HG02610 (cell line): ENCODE measurements at regions not wholly inside any gene's neighbourhood (a gene's known extent, or its start where the extent isn't known, plus 50 kb on each side); places are given as distances from the start of the nearest gene placed in this dataset.
"Not testable (repeated sequence)": the region's sequence is repeated elsewhere in the genome, so short reads cannot be mapped to it uniquely, and the experiment has no call there.

Experiments used
- ATAC-seq: cut with Tn5 transposase; IDR thresholded peaks from one replicate; pipeline ENCODE4 v1.9.1; 2021; ENCODE audit warnings: mild to moderate bottlenecking, moderate library complexity; ENCODE audit not compliant: unreplicated experiment

DNA sequence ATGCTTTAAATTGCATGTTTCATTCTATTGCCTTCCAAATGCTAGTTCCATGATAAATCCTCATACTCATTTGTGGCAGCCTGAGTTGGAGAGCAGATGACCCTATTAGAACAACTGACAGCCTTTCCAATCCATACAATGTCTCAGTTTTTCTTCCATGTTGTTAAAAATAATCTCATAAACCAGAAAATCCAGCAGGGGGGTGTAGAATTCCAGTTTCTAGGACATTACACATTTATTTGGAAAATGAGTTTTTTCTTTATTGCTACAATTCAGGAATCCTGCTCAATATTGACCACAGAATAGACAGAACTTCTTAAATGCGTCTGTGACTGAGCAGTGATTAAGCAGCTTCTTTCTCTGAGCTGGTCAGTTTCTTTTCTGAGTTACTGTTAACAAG is 174.2 kb upstream of the ATP10A start:
- ATAC-seq: no peak

- ATAC-seq: no peak
These were observed 170.4 kb upstream of the ATP10A start for GRCh38 chr15:26033493-26033892.

GRCh38 chr15:26032162-26032846 is 169.2 kb upstream of the ATP10A start:
- no peak for ATAC-seq

DNA sequence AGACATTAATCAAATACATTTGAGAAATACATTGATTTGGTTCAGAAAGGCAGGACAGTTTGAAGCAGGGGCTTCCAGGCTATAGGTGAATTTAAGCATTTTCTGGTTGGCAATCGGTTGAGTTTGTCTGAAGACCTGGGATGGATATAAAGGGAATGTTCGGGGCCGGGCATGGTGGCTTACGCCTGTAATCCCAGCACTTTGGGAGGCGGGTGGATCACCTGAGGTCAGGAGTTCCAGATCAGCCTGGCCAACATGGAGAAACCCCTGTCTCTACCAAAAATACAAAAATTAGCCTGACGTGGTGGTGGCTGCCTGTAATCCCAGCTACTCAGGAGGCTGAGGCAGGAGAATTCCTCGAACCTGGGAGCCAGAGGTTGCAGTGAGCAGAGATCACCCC is 166.5 kb upstream of the ATP10A start:
- not testable (repeated sequence) for ATAC-seq

GRCh38 chr15:26029146-26029545 is 166.0 kb upstream of the ATP10A start:
- no peak for ATAC-seq

DNA sequence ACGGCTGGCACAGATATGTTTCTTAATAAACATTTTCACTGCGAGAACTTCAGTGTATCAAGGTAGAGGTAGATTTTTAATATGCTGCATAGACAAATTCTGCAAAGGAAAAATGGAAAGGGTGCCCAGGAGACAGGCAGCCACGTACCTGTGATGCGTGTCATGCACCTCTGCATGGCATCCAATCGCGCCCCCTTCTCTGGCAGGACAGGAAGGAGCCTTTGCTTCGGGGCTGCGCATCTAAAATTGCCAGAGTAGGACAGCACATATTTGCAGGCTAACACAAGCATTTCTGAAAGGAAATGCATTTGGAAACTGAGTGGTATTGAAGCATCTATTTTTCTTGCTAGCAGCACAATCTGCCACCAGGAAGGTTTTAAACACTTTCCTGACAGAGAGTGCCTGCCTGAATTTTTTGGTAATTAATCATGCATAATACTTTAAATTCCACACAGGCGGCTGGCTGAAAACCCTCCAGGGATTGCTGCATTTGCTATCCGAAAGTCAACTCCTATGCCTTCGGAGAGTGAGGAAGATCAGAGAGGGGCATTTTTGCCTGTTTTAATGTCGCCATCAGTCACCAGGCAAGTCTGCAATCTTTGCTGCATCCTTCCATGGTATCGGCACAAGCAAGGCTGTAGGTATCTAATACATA is 165.1 kb upstream of the ATP10A start:
- ATAC-seq: no peak

- not testable (repeated sequence) for ATAC-seq
These were observed 163.5 kb upstream of the ATP10A start for GRCh38 chr15:26026671-26027070.

GRCh38 chr15:26024241-26024640 is 161.1 kb upstream of the ATP10A start:
- no peak for ATAC-seq

GRCh38 chr15:26023691-26024090 is 160.6 kb upstream of the ATP10A start:
- no peak for ATAC-seq

DNA sequence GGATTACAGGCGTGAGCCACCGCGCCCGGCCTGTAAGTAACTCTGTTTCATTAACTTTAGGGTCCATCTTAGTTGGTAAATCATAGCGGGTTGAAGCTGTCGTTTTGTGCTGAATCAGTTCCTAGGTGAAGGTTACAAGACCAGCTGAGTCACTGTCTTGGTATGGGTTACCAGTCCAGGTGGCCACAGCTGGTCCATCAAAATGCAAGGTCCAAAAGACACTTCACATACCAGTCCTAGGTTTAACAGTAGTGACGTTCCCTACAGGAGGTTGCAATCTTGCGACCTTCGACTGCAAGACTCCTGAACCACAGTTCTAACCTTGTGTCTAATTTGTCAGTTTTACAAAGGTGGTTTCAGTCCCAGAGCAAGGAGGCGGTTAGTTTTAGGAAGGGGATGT is 160.1 kb upstream of the ATP10A start:
- no peak for ATAC-seq

GRCh38 chr15:26020871-26021270 is 157.7 kb upstream of the ATP10A start:
- ATAC-seq: no peak

GRCh38 chr15:26017665-26018064 is 154.5 kb upstream of the ATP10A start:
- no peak for ATAC-seq

- ATAC-seq: no peak
These were observed 152.5 kb upstream of the ATP10A start for GRCh38 chr15:26015516-26016075.

DNA sequence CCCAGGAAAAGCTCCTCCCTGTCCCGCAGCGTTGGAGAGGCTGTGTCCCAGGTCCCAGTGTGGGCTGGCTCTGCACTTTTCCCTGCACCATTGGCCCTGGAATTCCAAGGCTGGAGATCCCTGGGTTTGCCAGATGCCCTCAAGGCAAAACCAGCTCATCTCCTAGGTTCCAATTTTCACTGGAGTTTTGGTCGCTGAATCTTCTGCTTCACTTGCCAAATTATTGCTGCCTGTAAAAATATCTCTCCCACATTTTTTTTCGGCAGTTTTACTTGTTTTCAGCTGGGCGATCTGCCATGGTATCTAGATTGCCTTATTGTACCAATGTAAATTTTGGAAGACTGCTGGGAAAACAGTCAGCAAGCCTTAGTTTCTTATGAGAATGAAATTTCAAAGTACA is 150.9 kb upstream of the ATP10A start:
- no peak for ATAC-seq

GRCh38 chr15:26011916-26012315 is 148.8 kb upstream of the ATP10A start:
- ATAC-seq: no peak

- no peak for ATAC-seq
These were observed 144.0 kb upstream of the ATP10A start for GRCh38 chr15:26007151-26007550.

DNA sequence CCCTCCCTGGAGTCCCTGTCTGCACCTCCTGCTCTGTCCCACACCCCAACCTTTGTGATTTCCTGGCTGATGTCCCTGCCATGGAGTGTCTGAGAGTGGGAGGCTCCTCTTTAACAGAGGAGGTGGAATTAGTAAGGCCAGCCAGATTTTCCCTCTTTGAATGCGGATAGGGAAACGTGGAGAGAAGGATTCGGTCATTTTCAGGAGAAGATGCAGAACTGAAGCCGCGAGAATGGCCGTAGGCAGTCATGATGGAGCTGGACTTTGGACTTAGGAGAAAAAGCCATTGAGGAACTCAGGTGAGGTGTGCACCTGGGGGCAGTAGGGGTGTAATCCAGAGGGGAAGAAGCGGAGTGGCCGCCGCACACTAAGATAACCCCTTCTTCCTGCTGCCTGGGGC is 138.1 kb upstream of the ATP10A start:
- ATAC-seq: no peak

DNA sequence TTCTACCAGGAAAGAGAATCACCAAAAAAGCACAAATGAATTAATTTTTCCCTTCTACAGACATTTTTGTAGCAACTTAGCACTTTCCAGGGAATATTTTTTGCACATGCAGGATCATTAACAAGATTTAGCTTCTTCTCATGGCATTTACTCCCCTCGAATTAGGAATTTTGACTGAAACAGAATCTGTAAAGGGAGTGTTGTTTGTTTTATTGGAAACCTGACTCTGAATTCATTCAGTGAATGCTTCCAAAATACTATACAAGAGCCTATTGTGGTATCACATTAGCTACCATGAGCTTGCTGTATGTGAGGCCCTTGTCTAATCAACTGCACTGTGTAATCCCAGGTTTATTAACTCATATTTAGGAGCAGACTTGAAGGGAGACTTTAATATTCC is 130.4 kb upstream of the ATP10A start:
- ATAC-seq: no peak

GRCh38 chr15:25990220-25990619 is 127.1 kb upstream of the ATP10A start:
- ATAC-seq: no peak

DNA sequence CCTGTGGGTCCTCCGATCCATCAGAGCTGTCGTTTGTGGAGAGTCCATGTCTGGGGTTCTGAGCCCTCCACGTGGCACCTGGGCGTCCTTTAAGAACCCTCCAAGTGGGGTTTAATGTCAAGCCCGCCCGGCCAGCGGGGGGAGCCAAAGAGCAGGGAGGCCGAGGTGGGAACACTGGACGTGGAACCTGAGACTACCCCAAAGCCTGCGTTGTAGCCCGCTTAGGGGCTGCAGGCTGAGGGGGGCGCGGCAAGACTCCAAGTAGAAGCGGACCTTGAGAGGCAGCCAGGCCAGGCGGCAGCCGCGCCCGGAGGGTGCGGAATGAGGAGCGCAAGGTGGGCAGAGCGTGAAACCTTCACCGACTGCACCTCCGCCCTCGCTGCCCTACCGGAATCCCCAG is 126.2 kb upstream of the ATP10A start:
- no peak for ATAC-seq

GRCh38 chr15:25988716-25989115 is 125.6 kb upstream of the ATP10A start:
- not testable (repeated sequence) for ATAC-seq

- ATAC-seq: no peak
These were observed 124.5 kb upstream of the ATP10A start for GRCh38 chr15:25987638-25988037.
